BLaER1 treated with 17β-estradiol and CSF1 and Interleukin-3, amounts not matched to agents 10 nM and 100 nM (cell line): ENCODE measurements at regions not wholly inside any gene's neighbourhood (a gene's known extent, or its start where the extent isn't known, plus 50 kb on each side); places are given as distances from the start of the nearest gene placed in this dataset.

Experiments
- H3K27ac ChIP-seq, 11 experiments: shearing (Covaris generic); formaldehyde crosslinking; 2 replicates each; pipeline ENCODE4 v1.8.1; 2022
- H3K27me3 ChIP-seq, 11 experiments: shearing (Covaris generic); formaldehyde crosslinking; 2 replicates each; pipeline ENCODE4 v1.8.1; 2022
- H3K36me3 ChIP-seq, 11 experiments: shearing (Covaris generic); formaldehyde crosslinking; 2 replicates each; pipeline ENCODE4 v1.8.1; 2022
- H3K4me1 ChIP-seq, 10 experiments: shearing (Covaris generic); formaldehyde crosslinking; 2 replicates each; pipeline ENCODE4 v1.8.1; 2022
- H3K4me2 ChIP-seq, 11 experiments: shearing (Covaris generic); formaldehyde crosslinking; 2 replicates each; pipeline ENCODE4 v1.8.1; 2022
- H3K4me3 ChIP-seq, 10 experiments: shearing (Covaris generic); formaldehyde crosslinking; 2 replicates each; pipeline ENCODE4 v1.8.1; 2022
- H3K9ac ChIP-seq, 11 experiments: shearing (Covaris generic); formaldehyde crosslinking; 2 replicates each; pipeline ENCODE4 v1.8.1; 2022
- H3K9me3 ChIP-seq, 11 experiments: shearing (Covaris generic); formaldehyde crosslinking; replicated peaks in 1 of 11; 2 replicates each; pipeline ENCODE4 v1.8.1; 2022
- H4K20me1 ChIP-seq, 11 experiments: shearing (Covaris generic); formaldehyde crosslinking; 2 replicates each; pipeline ENCODE4 v1.8.1; 2022
- Cebpa-rat ChIP-seq, 11 experiments: shearing (Covaris generic); IDR thresholded peaks; 2 replicates each; pipeline ENCODE4 v1.8.1; 2022

- Histone ChIP-seq H4K20me1 (no peaks in the 10 kb centered on the region), H3K4me2 (no peak overlapping the region), H3K4me3 (no peak overlapping the region), H3K27ac (no peak overlapping the region), H3K4me1 (no peaks in the 10 kb centered on the region), H3K9me3 (no peaks in the 10 kb centered on the region), H3K36me3 (no peaks in the 10 kb centered on the region), H3K27me3 (no peaks in the 10 kb centered on the region), H3K9ac (no peak overlapping the region)
- no peak for TF ChIP-seq Cebpa-rat (IDR thresholded peaks at IDR 0.05)
These were observed 54.5 kb upstream of the ZNF804A start for GRCh38 chr2:184543832-184544231.
